Myocyte (in vitro differentiated cells): ENCODE measurements at regions not wholly inside any gene's neighbourhood (a gene's known extent, or its start where the extent isn't known, plus 50 kb on each side); places are given as distances from the start of the nearest gene placed in this dataset.

ENCODE experiments used
- DNase-seq: peaks from one replicate; pipeline ENCODE4 v3.0.0-alpha.2; 2012; ENCODE audit warnings: low read depth

- DNase-seq = no peak
These were observed 200.7 kb upstream of the PDE5A start for GRCh38 chr4:119829326-119829725.

- no peak for DNase-seq
These were observed 197.1 kb upstream of the PDE5A start for GRCh38 chr4:119825696-119826095.

GRCh38 chr4:119823891-119824290 lies 195.3 kb upstream of the PDE5A start:
- no peak for DNase-seq

GRCh38 chr4:119823045-119823444 lies 194.4 kb upstream of the PDE5A start:
- DNase-seq = no peak

- no peak for DNase-seq
These were observed 187.9 kb upstream of the PDE5A start for GRCh38 chr4:119816473-119816872.

GRCh38 chr4:119810001-119810400 lies 181.4 kb upstream of the PDE5A start:
- DNase-seq = no peak

- no peak for DNase-seq
These were observed 175.8 kb upstream of the PDE5A start for GRCh38 chr4:119804404-119804803.

GRCh38 chr4:119797238-119797894 lies 168.8 kb upstream of the PDE5A start:
- DNase-seq = no peak

GRCh38 chr4:119795986-119796578 lies 167.5 kb upstream of the PDE5A start:
- DNase-seq = no peak

- DNase-seq = no peak
These were observed 166.1 kb upstream of the PDE5A start for GRCh38 chr4:119794681-119795080.

- no peak for DNase-seq
These were observed 165.5 kb upstream of the PDE5A start for GRCh38 chr4:119794113-119794512.

- DNase-seq = no peak
These were observed 160.0 kb upstream of the PDE5A start for GRCh38 chr4:119788349-119789266.

- DNase-seq = peak; percentile 29
These were observed 157.4 kb upstream of the PDE5A start for GRCh38 chr4:119785963-119786362.

GRCh38 chr4:119783189-119783983 lies 154.8 kb upstream of the PDE5A start:
- DNase-seq = peak; percentile 6

GRCh38 chr4:119781044-119781443 lies 152.4 kb upstream of the PDE5A start:
- DNase-seq = no peak

- DNase-seq = no peak
These were observed 146.2 kb upstream of the PDE5A start for GRCh38 chr4:119774840-119775239.

- DNase-seq = no peak
These were observed 137.3 kb upstream of the PDE5A start for GRCh38 chr4:119765951-119766350.

- DNase-seq = no peak
These were observed 136.9 kb upstream of the PDE5A start for GRCh38 chr4:119765469-119765868.

GRCh38 chr4:119763386-119763785 lies 134.8 kb upstream of the PDE5A start:
- DNase-seq = no peak

GRCh38 chr4:119755599-119755998 lies 127.0 kb upstream of the PDE5A start:
- DNase-seq = no peak

- no peak for DNase-seq
These were observed 124.3 kb upstream of the PDE5A start for GRCh38 chr4:119752936-119753335.
